ENCODE measurements at regions not wholly inside any gene's neighbourhood (a gene's known extent, or its start where the extent isn't known, plus 50 kb on each side); places are given as distances from the start of the nearest gene placed in this dataset.

GRCh38 chr2:167756446-167756845 is 490.9 kb downstream of the STK39 start:
- no peaks in the 10 kb centered on the region for H3K36me3 ChIP-seq
- TF ChIP-seq POLR2A (IDR thresholded peaks at IDR 0.05), result no peak
- TF ChIP-seq CTCF (IDR thresholded peaks at IDR 0.05), result no peak
- no peak overlapping the region for H3K27ac ChIP-seq
- H3K4me3 ChIP-seq, result no peak overlapping the region
- no peak for DNase-seq
- intact Hi-C loops (cut with DNase I; ENCODE audit: low total_unique reads), result no loop called here
- H3K9me3 ChIP-seq, result no peaks in the 10 kb centered on the region
- H3K4me1 ChIP-seq, result no peaks in the 10 kb centered on the region
- no peaks in the 10 kb centered on the region for H3K27me3 ChIP-seq

- H3K9me3 ChIP-seq, result no peaks in the 10 kb centered on the region
- DNase-seq, result no peak
- H3K36me3 ChIP-seq, result no peaks in the 10 kb centered on the region
- no peak overlapping the region for H3K4me3 ChIP-seq
- H3K27ac ChIP-seq, result no peak overlapping the region
- no peaks in the 10 kb centered on the region for H3K4me1 ChIP-seq
- intact Hi-C loops (cut with DNase I; ENCODE audit: low total_unique reads), result no loop called here
- TF ChIP-seq POLR2A (IDR thresholded peaks at IDR 0.05) (no peak), CTCF (IDR thresholded peaks at IDR 0.05) (no peak)
- H3K27me3 ChIP-seq, result no peaks in the 10 kb centered on the region
Observed at GRCh38 chr2:167753142-167753541, 494.3 kb downstream of the STK39 start.

- intact Hi-C loops (cut with DNase I; ENCODE audit: low total_unique reads), result no loop called here
- Histone ChIP-seq H3K9me3 (no peaks in the 10 kb centered on the region), H3K27me3 (no peaks in the 10 kb centered on the region), H3K4me1 (no peaks in the 10 kb centered on the region), H3K36me3 (no peaks in the 10 kb centered on the region), H3K27ac (no peak overlapping the region), H3K4me3 (no peak overlapping the region)
- TF ChIP-seq CTCF (IDR thresholded peaks at IDR 0.05) (no peak), POLR2A (IDR thresholded peaks at IDR 0.05) (no peak)
- DNase-seq, result no peak
Observed at GRCh38 chr2:167752734-167753133, 494.7 kb downstream of the STK39 start.

- Histone ChIP-seq H3K36me3 (no peaks in the 10 kb centered on the region), H3K27ac (no peak overlapping the region), H3K4me3 (no peak overlapping the region), H3K4me1 (no peaks in the 10 kb centered on the region), H3K27me3 (no peaks in the 10 kb centered on the region), H3K9me3 (no peaks in the 10 kb centered on the region)
- intact Hi-C loops (cut with DNase I; ENCODE audit: low total_unique reads), result no loop called here
- TF ChIP-seq POLR2A (IDR thresholded peaks at IDR 0.05) (no peak), CTCF (IDR thresholded peaks at IDR 0.05) (no peak)
- DNase-seq, result no peak
Observed at GRCh38 chr2:167750675-167751074, 496.7 kb downstream of the STK39 start.

- Histone ChIP-seq H3K4me1 (no peaks in the 10 kb centered on the region), H3K4me3 (no peak overlapping the region), H3K27ac (no peak overlapping the region), H3K27me3 (no peaks in the 10 kb centered on the region), H3K9me3 (no peaks in the 10 kb centered on the region), H3K36me3 (no peaks in the 10 kb centered on the region)
- intact Hi-C loops (cut with DNase I; ENCODE audit: low total_unique reads), result no loop called here
- no peak for DNase-seq
- no peak for TF ChIP-seq POLR2A (IDR thresholded peaks at IDR 0.05)
- no peak for TF ChIP-seq CTCF (IDR thresholded peaks at IDR 0.05)
Observed at GRCh38 chr2:167749660-167750059, 497.7 kb downstream of the STK39 start.
